ENCODE measurements at regions not wholly inside any gene's neighbourhood (a gene's known extent, or its start where the extent isn't known, plus 50 kb on each side); places are given as distances from the start of the nearest gene placed in this dataset.

DNA sequence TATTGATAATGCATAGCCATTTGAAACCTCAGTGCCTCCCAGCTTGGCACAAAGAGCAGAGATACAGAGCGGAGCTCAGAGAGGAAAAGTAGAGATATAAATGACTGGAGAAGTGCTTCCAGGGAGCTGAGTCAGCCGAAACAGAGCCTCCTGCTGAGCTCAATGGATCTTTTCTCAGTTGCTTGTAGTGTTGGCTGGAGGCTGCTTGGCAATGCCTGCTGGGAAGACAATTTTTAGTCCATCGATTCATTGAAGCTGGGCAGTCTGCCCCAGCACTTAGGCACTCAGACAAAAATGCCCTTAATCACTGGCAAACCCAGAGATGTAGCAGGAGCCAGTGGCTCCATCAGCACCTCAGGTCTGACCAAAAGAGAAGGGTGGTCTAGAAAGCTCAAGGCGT lies 81.3 kb upstream of the SETBP1 start:
- no peaks in the 10 kb centered on the region for H3K4me1 ChIP-seq (ENCODE audit: low read depth)
- ATAC-seq (no peak), DNase-seq (no peak)
- H3K9me3 ChIP-seq: no peaks in the 10 kb centered on the region
- intact Hi-C loops (cut with DNase I, micrococcal nuclease): no loop called here
- TF ChIP-seq, protein P1, sequence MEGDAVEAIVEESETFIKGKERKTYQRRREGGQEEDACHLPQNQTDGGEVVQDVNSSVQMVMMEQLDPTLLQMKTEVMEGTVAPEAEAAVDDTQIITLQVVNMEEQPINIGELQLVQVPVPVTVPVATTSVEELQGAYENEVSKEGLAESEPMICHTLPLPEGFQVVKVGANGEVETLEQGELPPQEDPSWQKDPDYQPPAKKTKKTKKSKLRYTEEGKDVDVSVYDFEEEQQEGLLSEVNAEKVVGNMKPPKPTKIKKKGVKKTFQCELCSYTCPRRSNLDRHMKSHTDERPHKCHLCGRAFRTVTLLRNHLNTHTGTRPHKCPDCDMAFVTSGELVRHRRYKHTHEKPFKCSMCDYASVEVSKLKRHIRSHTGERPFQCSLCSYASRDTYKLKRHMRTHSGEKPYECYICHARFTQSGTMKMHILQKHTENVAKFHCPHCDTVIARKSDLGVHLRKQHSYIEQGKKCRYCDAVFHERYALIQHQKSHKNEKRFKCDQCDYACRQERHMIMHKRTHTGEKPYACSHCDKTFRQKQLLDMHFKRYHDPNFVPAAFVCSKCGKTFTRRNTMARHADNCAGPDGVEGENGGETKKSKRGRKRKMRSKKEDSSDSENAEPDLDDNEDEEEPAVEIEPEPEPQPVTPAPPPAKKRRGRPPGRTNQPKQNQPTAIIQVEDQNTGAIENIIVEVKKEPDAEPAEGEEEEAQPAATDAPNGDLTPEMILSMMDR (IDR thresholded peaks at IDR 0.05): no peak
- H3K4me3 ChIP-seq: no peak overlapping the region
- H3K36me3 ChIP-seq (ENCODE audit: low read depth): no peaks in the 10 kb centered on the region

DNA sequence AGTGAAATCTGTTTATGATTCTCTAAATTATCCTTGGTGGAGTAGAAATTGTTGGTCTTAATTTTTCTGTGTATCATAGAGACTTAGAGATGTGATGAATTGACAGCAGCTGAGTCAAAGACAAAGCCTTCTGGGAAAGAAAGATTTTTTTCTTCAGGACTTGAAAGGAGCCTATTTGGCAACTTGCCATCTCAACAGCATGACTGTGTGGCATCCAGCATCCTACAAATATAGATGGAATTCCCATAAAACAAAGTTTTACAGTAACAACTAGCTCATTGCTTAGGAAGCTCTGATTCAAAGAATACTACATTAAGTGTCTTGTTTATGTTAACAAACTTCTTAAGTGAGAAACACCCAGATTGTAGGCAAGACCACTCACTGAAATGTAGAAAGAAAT lies 79.2 kb upstream of the SETBP1 start:
- H3K9me3 ChIP-seq: no peaks in the 10 kb centered on the region
- ATAC-seq (no peak), DNase-seq (no peak)
- TF ChIP-seq, protein P1 (IDR thresholded peaks at IDR 0.05): no peak
- intact Hi-C loops (cut with DNase I, micrococcal nuclease): no loop called here
- no peak overlapping the region for H3K4me3 ChIP-seq
- no peaks in the 10 kb centered on the region for H3K4me1 ChIP-seq (ENCODE audit: low read depth)
- H3K36me3 ChIP-seq (ENCODE audit: low read depth): no peaks in the 10 kb centered on the region

DNA sequence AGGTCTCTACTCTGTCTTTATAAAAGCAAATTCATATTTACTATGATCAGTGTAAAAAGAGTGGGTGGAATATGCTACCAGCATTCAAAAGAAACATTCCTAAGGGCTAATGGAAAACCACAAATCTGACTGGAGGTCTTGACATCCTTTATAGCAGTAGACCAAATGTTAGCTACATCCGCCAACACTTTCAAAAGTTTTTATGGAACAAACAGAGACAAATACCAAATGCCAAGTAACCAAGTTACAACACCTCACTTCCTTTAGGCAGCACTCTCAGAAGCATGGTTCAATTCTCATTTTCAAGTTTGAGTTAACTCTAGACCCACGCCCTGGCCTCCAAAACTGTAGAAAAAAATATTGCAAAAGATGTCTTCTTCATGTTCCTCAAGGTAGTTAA lies 78.3 kb upstream of the SETBP1 start:
- ATAC-seq (no peak), DNase-seq (no peak)
- TF ChIP-seq, protein P1 (IDR thresholded peaks at IDR 0.05): no peak
- Histone ChIP-seq H3K4me1 (ENCODE audit: low read depth) (no peaks in the 10 kb centered on the region), H3K9me3 (no peaks in the 10 kb centered on the region), H3K36me3 (ENCODE audit: low read depth) (no peaks in the 10 kb centered on the region), H3K4me3 (no peak overlapping the region)
- intact Hi-C loops (cut with DNase I, micrococcal nuclease): no loop called here

DNA sequence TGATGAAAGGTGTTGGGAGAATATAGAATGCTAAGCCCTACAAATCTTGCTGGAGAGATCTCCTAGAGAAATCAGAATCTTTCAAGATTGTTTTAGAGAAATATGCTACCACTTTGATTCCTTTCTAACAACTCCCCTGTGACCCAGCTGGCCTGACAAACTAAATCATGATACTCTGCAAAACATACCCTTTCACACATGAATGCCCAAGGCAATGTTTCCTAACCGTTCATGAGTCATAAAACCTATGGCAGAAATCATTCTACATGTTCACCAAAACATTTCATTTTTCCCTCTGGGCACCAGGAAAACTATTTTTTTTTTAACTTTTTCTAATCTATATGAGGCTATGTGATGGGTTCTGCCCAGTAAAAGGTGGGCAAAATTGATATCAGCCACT lies 77.8 kb upstream of the SETBP1 start:
- ATAC-seq (no peak), DNase-seq (no peak)
- TF ChIP-seq, protein P1 (IDR thresholded peaks at IDR 0.05): no peak
- no peaks in the 10 kb centered on the region for H3K4me1 ChIP-seq (ENCODE audit: low read depth)
- no peak overlapping the region for H3K4me3 ChIP-seq
- no peaks in the 10 kb centered on the region for H3K36me3 ChIP-seq (ENCODE audit: low read depth)
- intact Hi-C loops (cut with DNase I, micrococcal nuclease): no loop called here
- no peaks in the 10 kb centered on the region for H3K9me3 ChIP-seq

DNA sequence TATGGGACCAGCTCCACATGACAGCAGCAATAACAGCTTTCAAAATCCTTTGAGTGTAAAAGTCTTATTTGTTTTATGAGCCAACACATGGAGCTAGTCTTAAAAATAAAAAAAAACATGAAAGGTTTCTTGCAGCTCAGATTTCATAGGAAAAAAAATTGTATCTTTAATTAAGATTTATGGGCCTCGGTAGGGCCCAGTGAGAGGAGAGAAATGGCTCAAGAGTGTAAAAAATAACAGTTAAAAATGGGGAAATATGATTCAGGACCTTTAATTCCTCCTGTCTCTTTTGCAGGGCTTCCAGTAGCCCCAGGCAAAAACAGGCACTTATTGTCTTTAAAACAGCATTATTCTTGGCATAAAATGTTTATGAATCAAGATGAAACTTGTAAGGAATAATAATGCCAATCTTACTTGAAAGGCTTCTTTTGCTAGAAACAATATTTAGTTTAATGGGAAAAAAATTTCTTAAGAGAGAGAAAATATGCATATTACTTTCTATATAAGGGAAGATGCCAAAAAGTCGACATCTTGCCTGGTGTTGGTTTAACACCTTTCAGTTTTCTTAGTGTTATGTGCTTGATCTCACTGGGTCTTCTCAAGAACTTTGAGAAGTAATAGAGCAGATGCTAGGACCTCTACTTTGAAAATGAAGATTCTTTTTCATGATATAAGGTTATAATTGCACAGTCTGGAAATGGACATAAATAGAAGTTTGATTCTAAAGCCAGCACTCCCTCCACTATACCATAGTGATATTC lies 71.3 kb upstream of the SETBP1 start:
- Histone ChIP-seq H3K4me3 (no peak overlapping the region), H3K36me3 (ENCODE audit: low read depth) (no peaks in the 10 kb centered on the region), H3K9me3 (no peaks in the 10 kb centered on the region), H3K4me1 (ENCODE audit: low read depth) (no peaks in the 10 kb centered on the region)
- TF ChIP-seq, protein P1 (IDR thresholded peaks at IDR 0.05): no peak
- intact Hi-C loops (cut with DNase I, micrococcal nuclease): no loop called here
- DNase-seq (no peak), ATAC-seq (no peak)

DNA sequence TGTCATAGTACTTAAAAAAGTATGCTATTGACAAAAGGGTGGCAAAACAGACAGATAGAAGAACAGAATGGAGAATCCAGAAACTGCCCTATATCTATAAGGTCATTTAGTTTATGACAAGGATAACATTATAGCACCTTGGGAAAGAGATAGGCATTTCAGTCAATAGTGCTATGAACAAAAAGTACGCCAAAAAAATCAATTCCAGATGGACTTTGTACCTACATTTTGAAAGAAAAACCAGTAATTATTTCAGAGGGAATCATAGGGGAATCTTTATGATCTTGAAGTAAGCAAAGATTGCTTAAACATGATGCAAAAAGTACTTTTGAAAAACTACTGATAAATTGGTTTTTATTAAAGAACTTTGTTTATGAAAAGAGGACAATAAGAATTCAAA lies 59.9 kb upstream of the SETBP1 start:
- ATAC-seq: no peak
- intact Hi-C loops (cut with DNase I, micrococcal nuclease): no loop called here
- H3K4me1 ChIP-seq (ENCODE audit: low read depth): no peaks in the 10 kb centered on the region
- H3K36me3 ChIP-seq (ENCODE audit: low read depth): no peaks in the 10 kb centered on the region
- TF ChIP-seq, protein P1 (IDR thresholded peaks at IDR 0.05): no peak
- no peak for DNase-seq
- no peak overlapping the region for H3K4me3 ChIP-seq
- H3K9me3 ChIP-seq: no peaks in the 10 kb centered on the region
